SK-N-DZ (cell line): ENCODE measurements at regions not wholly inside any gene's neighbourhood (a gene's known extent, or its start where the extent isn't known, plus 50 kb on each side); places are given as distances from the start of the nearest gene placed in this dataset.
A peak's percentile ranks its signal among the peaks of the same experiment; 100 is the strongest.
"Not testable (repeated sequence)": the region's sequence is repeated elsewhere in the genome, so short reads cannot be mapped to it uniquely, and the experiment has no call there.

Experiments used
- DNase-seq: peaks from one replicate; pipeline ENCODE4 v3.0.0-alpha.2; 2015; ENCODE audit warnings: low spot score

GRCh38 chr4:127355743-127356142 is 277.0 kb upstream of the INTU start:
- no peak for DNase-seq

- DNase-seq, result no peak
Observed at GRCh38 chr4:127357765-127358164, 275.0 kb upstream of the INTU start.

GRCh38 chr4:127362686-127363085 is 270.1 kb upstream of the INTU start:
- DNase-seq, result no peak

- DNase-seq, result no peak
Observed at GRCh38 chr4:127364397-127364796, 268.4 kb upstream of the INTU start.

- no peak for DNase-seq
Observed at GRCh38 chr4:127364911-127365310, 267.8 kb upstream of the INTU start.

GRCh38 chr4:127370604-127371003 is 262.2 kb upstream of the INTU start:
- DNase-seq, result no peak

- DNase-seq, result no peak
Observed at GRCh38 chr4:127379499-127379898, 253.3 kb upstream of the INTU start.

GRCh38 chr4:127379948-127380347 is 252.8 kb upstream of the INTU start:
- DNase-seq, result not testable (repeated sequence)

- DNase-seq, result no peak
Observed at GRCh38 chr4:127383666-127384065, 249.1 kb upstream of the INTU start.

- no peak for DNase-seq
Observed at GRCh38 chr4:127394516-127394915, 238.2 kb upstream of the INTU start.

GRCh38 chr4:127400276-127400675 is 232.5 kb upstream of the INTU start:
- no peak for DNase-seq

GRCh38 chr4:127400731-127401346 is 231.9 kb upstream of the INTU start:
- peak; percentile 57 for DNase-seq

- DNase-seq, result no peak
Observed at GRCh38 chr4:127403471-127404084, 229.2 kb upstream of the INTU start.

GRCh38 chr4:127406187-127406586 is 226.6 kb upstream of the INTU start:
- DNase-seq, result no peak

GRCh38 chr4:127407572-127407971 is 225.2 kb upstream of the INTU start:
- DNase-seq, result peak; percentile 21

- no peak for DNase-seq
Observed at GRCh38 chr4:127410201-127410600, 222.6 kb upstream of the INTU start.

- no peak for DNase-seq
Observed at GRCh38 chr4:127410644-127411043, 222.1 kb upstream of the INTU start.

- DNase-seq, result no peak
Observed at GRCh38 chr4:127414951-127415606, 217.7 kb upstream of the INTU start.

- no peak for DNase-seq
Observed at GRCh38 chr4:127416115-127416514, 216.6 kb upstream of the INTU start.

- DNase-seq, result no peak
Observed at GRCh38 chr4:127417885-127418535, 214.7 kb upstream of the INTU start.

GRCh38 chr4:127419431-127419830 is 213.3 kb upstream of the INTU start:
- DNase-seq, result no peak

- no peak for DNase-seq
Observed at GRCh38 chr4:127421437-127421836, 211.3 kb upstream of the INTU start.
